GM21526 (cell line): ENCODE measurements at regions not wholly inside any gene's neighbourhood (a gene's known extent, or its start where the extent isn't known, plus 50 kb on each side); places are given as distances from the start of the nearest gene placed in this dataset.

Source experiments
- ATAC-seq: cut with Tn5 transposase; IDR thresholded peaks from one replicate; pipeline ENCODE4 v1.9.1; 2021; ENCODE audit warnings: moderate library complexity; ENCODE audit not compliant: unreplicated experiment, low FRiP score

DNA sequence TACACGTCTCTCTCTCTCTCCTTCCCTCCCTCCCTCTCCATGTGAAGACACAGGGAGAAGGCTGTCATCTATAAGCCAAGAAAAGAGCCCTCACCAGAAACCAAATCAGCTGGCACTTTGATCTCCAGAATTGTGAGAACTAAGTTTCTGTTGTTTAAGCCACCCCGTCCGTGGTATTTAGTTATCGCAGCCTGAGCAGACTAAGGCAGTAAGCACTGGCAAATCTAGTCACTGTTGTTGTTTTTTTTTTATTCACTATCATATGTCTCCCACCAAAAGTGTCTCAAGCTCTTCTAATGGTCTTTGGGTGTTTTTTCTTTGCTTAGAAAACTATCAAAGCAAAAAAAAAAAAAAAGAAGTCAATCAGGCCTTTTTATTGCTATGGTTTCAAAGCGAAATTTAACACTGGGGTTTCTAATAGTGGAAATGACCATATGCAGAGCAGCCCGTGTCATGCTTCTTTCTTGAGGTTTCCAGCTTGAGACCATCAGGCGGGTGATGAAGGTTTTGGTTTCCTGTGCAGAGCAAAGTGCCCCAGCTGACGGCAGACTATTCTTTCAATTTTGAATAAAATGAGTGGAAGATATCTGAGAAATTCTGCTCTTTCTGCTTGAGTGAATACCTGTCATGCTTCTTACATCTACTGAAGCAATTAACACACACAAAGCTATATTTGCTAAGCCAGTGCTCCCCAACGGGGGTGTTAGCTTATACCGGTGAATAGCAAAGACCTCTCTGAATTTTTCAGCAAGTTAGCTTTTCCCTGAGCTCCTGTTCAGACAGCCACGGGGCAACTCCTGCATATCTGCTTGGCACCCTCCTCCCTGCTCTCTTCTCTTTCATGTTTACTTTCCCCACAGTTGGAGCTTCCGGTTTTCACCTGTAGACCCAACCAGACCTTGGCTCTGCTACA lies 394.1 kb upstream of the ATP5MC3 start:
- peak; percentile 99 for ATAC-seq

DNA sequence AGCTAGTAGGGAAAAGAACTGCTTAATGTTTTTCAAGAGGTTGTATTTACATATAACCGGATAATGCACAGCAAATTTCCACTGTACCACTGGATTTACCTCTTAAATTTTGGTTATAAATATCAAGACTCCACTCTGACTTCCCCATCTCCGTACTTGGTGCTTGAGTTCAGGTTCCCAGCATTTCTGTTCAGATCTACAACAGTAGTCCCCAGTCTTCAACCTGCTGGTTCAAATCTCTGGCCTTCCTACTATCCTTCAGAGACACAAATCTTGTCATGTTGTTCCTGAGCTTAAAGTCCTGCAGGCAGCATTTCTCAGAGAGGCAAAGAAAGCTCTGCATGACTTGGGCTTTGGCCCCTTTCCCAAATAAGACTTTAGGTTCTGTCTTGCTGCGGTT lies 392.6 kb upstream of the ATP5MC3 start:
- no peak for ATAC-seq

DNA sequence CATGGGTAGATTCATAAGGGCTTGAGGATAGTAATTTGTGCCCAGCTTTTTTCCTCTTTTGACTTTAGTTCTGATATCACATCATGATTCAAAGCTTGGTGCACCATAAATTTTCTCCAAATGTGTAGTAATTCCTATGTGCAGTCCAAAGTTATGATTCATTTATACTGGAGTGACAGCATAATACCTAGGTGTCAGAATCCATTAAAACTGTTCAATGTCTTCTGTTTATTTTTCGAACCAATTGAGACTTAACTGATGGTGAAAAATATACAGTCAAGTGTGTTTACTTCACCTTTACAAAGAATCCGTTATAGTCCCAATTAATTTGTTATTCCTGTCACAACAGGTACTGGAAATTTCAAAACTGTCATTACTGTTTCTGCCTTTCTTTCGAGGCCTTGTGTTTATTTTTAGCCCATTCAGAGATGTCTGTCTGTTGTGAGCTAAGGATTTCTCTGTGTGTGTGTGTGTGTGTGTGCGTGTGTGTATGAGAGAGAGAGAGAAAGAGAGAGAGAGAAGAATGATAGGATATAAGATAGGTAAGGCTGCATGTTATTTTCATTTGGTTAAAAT lies 389.7 kb upstream of the ATP5MC3 start:
- ATAC-seq: no peak

DNA sequence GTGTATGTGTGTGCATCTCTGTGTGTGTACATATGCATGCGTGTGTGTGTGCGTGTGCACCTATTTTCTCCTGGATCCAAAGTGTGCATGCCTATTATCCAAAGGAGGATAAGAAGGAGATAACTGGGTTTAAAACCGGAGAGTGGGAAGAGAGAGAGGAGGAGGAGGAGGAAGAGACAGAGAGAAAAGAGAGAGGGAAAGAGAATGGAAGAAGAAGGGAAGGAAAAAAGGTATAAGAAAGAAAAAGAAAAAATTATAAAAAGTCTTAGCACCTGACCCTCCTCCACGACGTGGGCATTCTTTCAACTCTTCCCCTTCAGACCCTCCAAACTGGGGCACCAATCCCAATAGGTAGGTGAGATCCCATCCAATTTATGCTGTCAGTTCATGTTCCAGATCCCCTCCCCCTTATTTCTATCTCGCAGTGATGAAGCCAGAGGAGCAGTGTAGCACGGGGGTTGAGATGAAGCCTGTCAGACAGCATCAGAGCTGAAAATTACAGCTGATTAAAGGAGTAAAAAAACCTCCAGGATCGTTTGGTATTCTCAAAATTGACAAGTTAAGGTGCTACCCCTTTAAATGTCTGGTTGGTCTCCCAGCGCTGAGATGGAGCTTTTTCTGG lies 386.7 kb upstream of the ATP5MC3 start:
- ATAC-seq: no peak

DNA sequence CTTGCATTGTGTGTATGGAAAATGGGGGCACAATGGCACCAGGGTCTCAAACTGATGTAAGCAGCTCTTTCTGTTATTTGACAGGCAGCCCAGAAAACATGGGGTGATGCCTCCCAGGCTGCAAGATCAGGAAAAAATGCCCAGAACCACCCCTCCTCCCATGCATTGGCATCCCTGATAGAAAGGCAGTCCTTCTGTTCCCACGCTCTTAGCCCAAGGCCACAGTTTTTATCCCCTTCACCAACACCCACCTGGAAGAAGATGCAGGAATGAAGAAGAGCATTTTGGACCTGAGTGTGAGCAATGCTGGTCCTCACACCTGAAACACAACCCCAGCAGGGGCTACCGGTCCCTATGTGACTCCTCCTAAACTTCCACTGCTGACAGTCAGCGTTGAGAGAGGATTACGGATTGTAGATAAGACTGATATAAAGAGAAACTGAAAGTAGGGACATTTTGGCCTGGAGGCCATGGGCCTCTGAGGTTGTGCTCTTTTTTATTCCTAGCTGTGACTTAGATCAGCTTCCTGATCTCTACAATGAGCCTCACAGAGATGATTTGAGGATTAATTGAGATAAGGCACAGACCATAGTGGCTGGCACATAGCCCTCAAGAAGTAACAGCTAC lies 386.0 kb upstream of the ATP5MC3 start:
- no peak for ATAC-seq

DNA sequence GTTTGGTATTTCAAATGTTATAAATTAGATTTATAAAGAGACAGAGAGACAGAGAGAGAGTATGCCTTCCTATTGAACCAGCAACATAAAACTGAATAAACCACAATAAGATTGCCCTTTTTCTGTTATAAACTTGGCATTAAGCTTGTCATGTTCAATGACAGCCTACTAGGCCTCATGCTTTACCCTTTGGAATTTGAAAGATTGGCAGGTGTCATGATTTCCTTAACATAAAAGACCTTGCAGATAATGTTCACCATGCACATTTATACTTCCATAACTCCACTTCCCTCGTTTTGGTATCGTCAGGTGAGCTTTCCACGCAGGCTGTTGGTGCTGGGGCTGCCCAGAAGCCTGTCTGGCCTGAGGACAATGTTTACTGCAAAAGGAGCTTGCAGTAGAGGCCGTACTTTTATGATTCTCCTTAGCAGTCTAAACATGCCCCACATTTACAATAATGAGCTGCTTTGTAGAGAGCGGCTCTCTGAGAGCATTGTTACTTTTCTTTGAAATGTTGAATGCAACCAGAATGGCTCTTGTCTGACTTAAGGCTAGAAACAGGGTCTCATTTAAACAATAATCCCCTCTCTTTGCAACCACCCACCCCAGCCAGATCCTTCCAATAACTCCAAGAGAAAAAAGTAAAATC lies 379.1 kb upstream of the ATP5MC3 start:
- no peak for ATAC-seq

DNA sequence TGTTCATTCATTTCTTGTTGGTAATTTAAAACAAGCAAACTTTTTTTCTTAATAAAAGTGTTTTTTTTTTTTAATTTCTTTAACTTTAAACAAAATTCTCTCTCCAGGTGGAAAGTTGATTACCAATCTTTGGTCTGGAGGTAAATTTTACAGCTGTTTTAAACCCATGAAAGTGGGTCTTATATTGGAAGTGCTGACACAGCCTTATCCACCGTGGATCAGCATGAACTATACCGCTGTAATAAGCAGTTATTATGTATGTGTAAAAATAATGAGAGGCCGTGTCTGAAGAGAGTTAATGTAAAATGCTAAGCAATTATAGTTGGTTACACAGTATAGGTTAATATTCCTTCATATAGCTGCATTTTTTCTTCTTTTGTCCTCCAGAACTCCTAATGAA lies 378.1 kb upstream of the ATP5MC3 start:
- ATAC-seq: no peak

DNA sequence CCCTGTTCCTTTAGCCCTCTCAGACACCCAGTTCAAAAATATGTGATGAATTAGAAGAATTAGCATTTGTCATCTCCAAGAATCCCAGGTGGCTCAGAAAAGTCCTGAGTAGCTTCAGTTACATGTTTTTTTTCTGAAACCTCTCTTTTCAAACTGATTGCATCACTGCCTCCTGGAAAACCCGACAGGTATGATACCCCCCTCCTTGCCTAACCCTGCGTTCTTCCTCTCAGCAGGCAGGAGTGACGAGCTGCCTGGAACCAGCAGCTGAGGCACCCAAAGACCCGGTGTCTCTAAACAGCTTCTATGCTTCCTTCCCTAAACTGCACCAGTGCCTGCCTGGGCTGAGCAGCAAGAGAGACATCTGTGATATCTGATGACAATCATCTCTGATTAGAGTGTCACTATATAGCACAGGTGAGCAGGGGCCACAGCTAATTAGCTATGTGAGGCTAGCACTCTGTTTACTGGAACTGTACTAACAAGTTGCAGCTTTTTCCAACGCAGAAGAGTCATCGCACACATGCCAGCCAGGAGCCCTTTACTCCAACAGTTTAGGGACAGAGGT lies 376.4 kb upstream of the ATP5MC3 start:
- ATAC-seq: no peak

DNA sequence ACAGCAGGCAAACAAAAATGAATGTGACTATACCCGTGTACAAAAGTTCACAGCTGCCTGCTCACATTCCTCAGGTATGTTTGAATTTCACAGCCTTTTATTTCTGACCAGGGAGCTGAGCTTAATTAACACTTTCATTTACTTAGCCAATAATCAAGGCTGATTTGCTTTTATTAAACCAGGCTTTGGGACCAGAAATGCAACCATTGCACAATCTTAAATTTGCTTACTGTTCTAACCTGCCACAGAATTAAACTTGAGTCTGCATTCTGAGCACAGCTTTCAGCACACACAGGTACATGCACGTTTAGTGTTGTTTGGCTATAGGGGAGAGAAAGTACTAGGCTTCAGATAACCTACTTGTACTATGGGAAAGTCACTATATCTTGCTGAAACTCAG lies 372.4 kb upstream of the ATP5MC3 start:
- no peak for ATAC-seq

DNA sequence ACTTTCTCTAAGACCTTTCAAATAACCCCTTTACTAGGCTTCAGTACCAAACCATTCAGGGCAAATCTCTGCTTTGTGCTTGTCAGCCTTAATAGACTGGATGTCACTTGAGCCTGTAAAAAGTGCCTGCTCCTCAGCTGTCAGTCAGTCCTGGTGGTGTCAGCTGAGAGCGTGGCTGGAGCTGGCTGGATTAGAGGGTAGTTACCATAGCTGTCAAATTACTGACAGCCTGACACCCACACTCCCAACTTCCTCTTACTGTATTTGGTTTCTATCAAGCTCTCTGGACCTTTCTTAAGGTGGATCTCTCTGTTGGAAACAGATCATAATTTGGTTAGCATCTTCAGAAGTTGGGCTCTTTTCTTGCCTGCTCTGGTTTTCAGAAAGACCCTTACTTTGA lies 371.4 kb upstream of the ATP5MC3 start:
- no peak for ATAC-seq

DNA sequence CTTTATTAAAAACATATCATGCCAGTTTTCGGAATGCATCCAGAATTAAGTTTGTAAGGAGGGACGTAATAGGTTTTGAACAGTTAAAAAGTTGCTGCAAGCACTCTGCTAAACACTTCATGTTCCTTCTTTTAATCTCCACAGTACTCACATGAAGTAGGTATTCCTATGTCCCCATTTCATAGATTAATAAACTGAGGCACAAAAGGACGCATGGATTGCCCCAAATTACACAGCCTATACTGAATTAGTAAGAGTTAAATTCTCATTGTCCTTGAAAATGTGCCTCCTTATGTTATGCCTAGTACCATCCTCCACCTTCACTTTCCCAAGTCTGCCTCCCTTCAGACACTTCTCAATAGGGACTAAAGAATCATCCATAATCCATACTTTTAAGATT lies 358.9 kb upstream of the ATP5MC3 start:
- no peak for ATAC-seq

DNA sequence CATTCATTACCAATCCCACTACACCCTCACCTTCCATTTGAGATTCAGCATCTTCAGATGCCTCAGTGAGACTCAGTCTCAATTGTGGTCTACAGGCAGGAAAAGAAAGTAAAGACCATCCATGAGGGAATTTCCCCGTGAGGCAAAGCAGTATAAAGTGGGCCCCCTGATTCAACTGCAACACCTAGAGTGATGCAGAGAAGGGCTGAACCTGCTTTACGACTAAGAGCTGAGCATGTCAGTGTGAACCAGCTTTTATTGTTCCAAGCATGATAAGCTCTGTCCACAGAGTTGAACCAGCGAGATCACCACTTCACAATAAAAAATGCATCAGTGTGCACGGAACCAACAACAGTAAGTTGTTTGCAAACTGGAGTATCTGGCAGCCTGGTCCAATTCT lies 357.6 kb upstream of the ATP5MC3 start:
- ATAC-seq: no peak

DNA sequence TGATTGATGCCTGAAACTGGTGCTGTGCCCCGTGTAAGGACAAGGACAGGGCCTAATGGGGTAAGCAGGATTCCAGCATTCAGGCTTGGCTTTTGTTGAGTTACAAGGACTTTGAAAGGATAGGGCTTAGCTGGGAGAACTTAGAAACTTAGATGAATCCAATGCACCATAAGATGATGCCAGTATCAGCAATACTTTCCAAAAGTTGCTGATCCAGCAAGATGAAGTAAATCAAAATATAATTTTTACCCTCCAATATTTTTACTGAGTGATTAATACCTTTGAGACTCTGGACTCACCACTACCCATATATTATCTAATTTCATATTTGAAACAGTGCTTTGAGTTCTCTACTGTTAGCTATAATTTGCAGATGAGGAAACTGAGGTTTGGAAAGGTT lies 354.5 kb upstream of the ATP5MC3 start:
- ATAC-seq: no peak

DNA sequence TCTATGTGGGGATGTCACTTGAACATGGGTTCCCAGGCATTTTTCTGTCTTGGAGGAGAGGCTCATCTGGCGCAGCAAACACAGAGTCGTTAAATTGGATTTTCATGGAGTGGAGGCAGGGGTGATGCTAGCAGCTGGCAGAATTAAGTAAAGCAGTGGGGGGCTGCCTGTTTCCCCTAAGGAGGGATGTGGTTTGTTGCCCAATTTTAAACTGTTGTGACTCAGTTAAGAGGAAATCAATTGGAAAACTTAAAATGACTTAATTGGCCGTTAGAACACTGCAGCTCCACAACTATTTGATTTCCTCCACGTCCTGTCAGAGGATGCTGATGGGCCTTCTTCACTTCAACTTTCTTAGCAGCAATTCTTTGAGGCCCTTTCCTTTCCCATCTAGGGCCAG lies 354.1 kb upstream of the ATP5MC3 start:
- no peak for ATAC-seq

DNA sequence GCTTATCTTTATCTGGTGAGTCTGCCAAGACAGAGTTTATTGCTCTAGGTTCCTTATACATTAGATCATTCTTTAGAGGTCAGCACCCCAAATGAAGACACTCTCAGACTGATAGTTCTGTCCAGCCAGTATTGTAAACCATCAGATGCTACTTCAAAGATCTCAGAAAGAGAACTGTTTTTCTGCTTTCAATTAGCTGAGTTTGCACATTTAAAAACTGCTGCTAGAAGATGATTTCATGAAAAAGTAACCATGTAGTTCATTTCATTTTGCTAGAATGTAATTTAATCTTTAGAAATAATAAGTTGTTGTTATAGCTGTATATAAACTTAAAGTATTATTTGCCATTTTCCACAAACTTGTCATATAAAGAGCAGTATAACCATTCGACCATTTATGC lies 344.5 kb upstream of the ATP5MC3 start:
- ATAC-seq: no peak

DNA sequence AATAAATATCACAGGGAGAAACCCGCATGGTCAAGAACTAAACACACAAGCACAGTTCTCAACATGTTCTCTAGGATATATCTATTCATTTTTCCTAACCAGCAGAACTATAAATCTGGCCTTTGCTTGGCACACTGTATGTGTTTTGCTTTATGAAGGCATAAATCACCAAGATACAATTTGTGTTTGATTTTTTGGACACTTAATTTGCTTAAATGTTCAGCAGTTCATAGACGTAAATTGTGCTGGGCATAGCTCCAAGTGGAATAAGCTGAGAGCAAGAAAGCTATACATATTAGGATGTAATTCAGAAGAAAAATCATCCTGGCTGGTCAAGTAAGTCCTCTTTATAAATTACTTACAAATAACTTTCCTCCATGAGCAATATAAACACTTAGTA lies 341.5 kb upstream of the ATP5MC3 start:
- ATAC-seq: no peak

DNA sequence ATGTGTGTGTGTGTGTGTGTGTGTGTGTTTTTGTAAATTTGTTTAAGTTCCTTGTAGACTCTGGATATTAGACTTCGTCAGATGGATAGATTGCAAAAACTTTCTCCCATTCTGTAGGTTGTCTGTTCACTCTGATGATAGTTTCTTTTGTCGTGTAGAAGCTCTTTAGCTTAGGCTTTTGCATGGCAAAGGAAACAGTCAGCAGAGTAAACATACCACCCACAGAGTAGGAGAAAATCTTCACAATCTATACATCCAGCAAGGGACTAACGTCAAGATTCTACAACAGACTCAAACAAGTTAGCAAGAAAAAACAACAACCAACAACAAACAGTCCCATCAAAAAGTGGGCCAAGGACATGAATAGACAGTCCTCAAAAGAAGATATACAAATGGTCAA lies 336.7 kb upstream of the ATP5MC3 start:
- ATAC-seq: no peak

DNA sequence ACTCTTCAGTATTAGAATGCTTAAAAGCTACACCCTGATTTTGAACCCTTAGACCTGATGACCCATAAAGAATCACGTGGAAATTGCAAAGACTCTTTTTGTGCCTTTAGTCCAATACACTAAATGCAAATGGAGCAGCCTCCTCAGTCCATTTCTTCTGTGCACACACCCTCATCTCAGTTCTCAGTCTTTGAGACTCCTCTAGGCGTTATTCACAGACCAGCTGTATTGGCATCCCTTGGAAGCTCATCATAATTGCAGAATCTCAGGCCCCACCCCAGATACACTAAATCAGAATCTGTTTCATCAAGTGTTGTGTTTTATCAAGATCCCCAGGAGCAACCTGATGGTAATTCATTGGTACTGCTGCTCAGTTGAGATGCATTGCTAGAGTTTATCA lies 335.0 kb upstream of the ATP5MC3 start:
- ATAC-seq: no peak

DNA sequence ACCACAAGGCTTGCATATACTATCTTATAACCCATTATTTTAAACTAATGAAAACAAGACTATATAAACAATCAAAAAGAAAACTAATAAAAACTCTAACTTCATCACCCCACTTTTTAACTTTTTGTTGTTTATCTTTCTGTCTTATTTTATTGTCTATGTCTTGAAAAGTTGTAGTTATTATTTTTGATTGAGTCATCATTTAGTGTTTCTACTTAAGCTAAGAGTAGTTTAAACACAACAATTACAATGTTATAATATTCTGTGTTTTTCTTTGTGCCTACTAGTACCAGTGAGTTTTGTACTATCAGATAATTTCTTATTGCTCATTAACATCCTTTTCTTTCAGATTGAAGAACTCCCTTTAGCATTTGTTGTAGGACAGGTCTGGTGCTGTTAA lies 318.7 kb upstream of the ATP5MC3 start:
- ATAC-seq: no peak

DNA sequence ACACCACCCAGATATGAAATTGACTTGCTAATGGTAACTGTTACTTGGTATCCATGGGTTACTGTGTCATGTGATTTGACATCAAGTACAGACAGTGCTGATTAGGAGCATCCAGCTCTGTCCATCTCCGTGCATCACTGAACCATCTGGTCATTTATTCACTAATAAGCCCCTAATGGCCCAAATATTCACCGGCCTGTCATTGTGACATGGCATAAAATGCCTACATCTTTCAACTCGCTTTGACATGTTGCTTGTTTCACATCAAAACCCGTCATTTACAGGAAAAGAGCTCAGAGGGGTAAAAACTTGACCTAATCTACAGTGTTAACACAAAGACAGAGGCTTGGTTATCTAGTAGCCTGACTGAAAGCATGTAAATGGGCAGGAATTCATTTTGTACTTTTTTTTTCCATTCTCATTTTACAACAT lies 308.9 kb upstream of the ATP5MC3 start:
- no peak for ATAC-seq
